ENCODE measurements at regions not wholly inside any gene's neighbourhood (a gene's known extent, or its start where the extent isn't known, plus 50 kb on each side); places are given as distances from the start of the nearest gene placed in this dataset.

GRCh38 chr20:6184086-6184485, 61.3 kb upstream of the FERMT1 start:
- DNase-seq, result no peak

DNA sequence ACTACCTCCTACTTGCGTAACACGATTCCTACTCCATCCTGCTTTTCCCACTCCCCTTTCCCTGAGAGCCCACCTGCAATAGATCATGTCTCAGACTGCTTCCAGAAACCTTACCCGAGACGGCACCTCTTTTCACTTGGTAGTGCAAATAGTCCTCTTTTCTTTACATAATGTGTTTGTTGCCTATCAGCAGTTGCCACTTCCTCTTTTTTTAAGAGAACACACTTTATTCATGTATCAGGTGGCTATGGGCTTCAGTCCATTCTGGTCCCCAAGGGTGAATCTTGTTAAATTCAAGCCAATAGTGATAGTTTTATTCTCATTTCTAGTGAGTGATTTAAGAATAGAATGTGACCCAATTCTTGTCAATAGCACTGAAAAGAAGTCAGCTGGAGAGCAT, 57.7 kb upstream of the FERMT1 start:
- no peak for DNase-seq

GRCh38 chr20:6178537-6178936, 55.7 kb upstream of the FERMT1 start:
- DNase-seq, result peak; percentile 51

DNA sequence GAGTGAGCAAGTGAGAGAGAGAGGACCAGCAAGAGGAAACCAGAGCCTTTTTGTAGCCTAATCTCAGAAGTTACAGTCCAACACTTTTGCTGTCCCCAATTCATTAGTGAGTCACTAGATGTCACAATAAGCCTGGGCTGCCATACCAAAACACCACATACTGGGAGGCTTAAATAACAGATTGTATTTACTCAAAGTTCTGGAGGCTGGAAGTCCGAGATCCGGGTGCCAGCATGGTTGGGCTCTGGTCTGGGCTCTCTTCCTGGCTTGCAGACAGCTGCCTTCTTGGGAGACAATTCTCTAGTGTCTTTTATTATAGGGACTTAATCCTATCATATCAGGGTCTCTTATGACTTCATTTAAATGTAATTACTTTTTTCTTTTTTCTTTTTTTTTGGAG, 50.7 kb upstream of the FERMT1 start:
- no peak for DNase-seq

All from SHP77 treated with DMSO at 0.1 percent for 48 hours (cell line).